ENCODE measurements at regions not wholly inside any gene's neighbourhood (a gene's known extent, or its start where the extent isn't known, plus 50 kb on each side); places are given as distances from the start of the nearest gene placed in this dataset.

DNA sequence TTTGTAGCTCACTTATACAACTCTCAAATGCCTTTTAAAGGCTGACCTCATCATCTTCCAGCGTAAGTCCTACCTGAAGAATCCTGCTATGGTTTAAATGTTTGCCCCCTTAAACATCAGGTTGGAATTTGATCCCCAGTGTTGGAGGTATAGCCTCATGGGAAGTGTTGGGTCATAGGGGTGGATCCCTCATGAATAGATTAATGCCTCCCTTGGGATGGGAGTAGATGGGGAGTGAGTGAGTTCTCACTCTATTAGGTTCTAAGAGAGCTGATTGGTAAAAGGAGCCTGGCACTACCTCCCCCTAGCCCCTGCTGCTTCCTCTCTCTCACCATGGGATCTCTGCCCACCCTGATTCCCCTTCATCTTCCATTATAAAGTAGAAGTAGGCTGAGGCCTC, 285.6 kb downstream of the FZD1 start:
- Histone ChIP-seq H3K4me1 (no peaks in the 10 kb centered on the region), H3K36me3 (no peaks in the 10 kb centered on the region), H3K4me3 (no peak overlapping the region), H3K27ac (no peak overlapping the region), H3K27me3 (no peaks in the 10 kb centered on the region), H3K9me3 (no peaks in the 10 kb centered on the region)
- TF ChIP-seq POLR2A (IDR thresholded peaks at IDR 0.05), result no peak
- TF ChIP-seq, protein P1, sequence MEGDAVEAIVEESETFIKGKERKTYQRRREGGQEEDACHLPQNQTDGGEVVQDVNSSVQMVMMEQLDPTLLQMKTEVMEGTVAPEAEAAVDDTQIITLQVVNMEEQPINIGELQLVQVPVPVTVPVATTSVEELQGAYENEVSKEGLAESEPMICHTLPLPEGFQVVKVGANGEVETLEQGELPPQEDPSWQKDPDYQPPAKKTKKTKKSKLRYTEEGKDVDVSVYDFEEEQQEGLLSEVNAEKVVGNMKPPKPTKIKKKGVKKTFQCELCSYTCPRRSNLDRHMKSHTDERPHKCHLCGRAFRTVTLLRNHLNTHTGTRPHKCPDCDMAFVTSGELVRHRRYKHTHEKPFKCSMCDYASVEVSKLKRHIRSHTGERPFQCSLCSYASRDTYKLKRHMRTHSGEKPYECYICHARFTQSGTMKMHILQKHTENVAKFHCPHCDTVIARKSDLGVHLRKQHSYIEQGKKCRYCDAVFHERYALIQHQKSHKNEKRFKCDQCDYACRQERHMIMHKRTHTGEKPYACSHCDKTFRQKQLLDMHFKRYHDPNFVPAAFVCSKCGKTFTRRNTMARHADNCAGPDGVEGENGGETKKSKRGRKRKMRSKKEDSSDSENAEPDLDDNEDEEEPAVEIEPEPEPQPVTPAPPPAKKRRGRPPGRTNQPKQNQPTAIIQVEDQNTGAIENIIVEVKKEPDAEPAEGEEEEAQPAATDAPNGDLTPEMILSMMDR (IDR thresholded peaks at IDR 0.05 in 4 of 5, conservative IDR thresholded peaks at IDR 0.05 in 1 of 5), result no peak
- ATAC-seq (no peak), DNase-seq (no peak)
- intact Hi-C loops (cut with DNase I; ENCODE audit: low total_unique reads), result no loop called here
- in situ Hi-C loops (cut with MboI; ENCODE audit: low sequenced_read_pairs in 4 of 4), result no loop called here

DNA sequence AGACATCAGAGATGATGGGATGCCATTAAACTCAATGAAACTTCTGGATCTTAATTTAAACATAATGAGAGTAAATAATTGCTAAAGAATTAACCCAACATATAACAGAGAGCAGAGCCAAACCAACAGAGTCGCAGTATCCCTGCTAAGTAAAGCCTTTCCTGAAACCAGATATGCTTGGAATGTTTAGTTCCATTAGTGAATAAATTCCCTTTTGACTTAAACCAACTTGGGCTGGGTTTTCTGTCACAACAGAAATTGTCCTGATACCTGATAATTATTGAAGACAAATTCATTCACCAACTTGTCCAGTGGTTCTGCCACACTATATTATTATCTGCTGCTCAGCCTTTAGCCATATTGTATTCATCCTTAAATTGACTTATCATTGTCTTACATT, 286.7 kb downstream of the FZD1 start:
- no peak overlapping the region for H3K4me3 ChIP-seq
- intact Hi-C loops (cut with DNase I; ENCODE audit: low total_unique reads), result no loop called here
- no peak for DNase-seq

DNA sequence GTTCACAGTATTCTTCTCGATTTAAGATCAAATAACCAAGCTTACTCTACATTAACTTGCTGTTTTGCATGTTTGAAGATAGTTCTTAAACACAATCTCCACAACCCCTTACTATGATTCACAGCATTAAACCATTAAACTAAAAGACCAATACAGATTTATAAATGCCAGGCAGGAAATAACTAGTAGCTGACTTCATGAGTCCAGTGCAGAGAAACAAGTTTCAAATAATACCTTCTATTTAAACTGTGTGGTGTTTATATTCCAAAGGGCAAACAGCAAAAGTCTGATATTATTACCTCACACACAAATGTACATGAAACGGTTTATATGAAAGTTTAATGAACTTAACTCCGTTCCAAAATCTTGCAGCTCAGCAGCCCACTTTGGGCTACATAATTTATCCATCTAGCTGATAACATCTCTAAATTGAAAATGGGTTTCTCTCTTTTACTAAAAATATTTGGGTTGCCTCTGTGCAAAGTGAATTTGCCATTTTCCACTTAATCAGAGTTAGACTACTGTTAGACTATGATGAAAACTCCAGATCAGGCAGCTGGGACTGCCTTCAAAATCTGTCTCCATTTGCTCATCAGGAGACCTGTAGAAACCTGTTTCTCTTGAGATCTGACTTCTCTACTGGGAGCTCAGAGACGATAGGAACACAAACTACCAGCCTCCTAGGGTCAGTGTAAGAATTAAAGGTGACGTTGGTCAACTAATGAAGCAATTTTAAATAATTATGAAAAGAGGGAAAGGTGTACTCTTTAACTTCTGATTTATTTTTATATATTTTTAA, 287.3 kb downstream of the FZD1 start:
- TF ChIP-seq, protein P1 (IDR thresholded peaks at IDR 0.05 in 4 of 5, conservative IDR thresholded peaks at IDR 0.05 in 1 of 5), result no peak
- no peak for TF ChIP-seq POLR2A (IDR thresholded peaks at IDR 0.05)
- no peak overlapping the region for H3K27ac ChIP-seq
- intact Hi-C loops (cut with DNase I; ENCODE audit: low total_unique reads) (no loop called here), in situ Hi-C loops (cut with MboI; ENCODE audit: low sequenced_read_pairs in 4 of 4) (no loop called here)
- no peaks in the 10 kb centered on the region for H3K4me1 ChIP-seq
- no peaks in the 10 kb centered on the region for H3K36me3 ChIP-seq
- H3K4me3 ChIP-seq, result no peak overlapping the region
- ATAC-seq (no peak), DNase-seq (no peak)
- H3K27me3 ChIP-seq, result no peaks in the 10 kb centered on the region
- H3K9me3 ChIP-seq, result no peaks in the 10 kb centered on the region

More for the DNA sequence above, 286.7 kb downstream of the FZD1 start:
- ATAC-seq, result no peak
- in situ Hi-C loops (cut with MboI; ENCODE audit: low sequenced_read_pairs in 4 of 4), result no loop called here
- H3K27me3 ChIP-seq, result no peaks in the 10 kb centered on the region
- H3K9me3 ChIP-seq, result no peaks in the 10 kb centered on the region
- no peak overlapping the region for H3K27ac ChIP-seq
- no peaks in the 10 kb centered on the region for H3K36me3 ChIP-seq
- H3K4me1 ChIP-seq, result no peaks in the 10 kb centered on the region
- TF ChIP-seq POLR2A (IDR thresholded peaks at IDR 0.05), result no peak
- TF ChIP-seq, protein P1 (IDR thresholded peaks at IDR 0.05 in 4 of 5, conservative IDR thresholded peaks at IDR 0.05 in 1 of 5), result no peak

DNA sequence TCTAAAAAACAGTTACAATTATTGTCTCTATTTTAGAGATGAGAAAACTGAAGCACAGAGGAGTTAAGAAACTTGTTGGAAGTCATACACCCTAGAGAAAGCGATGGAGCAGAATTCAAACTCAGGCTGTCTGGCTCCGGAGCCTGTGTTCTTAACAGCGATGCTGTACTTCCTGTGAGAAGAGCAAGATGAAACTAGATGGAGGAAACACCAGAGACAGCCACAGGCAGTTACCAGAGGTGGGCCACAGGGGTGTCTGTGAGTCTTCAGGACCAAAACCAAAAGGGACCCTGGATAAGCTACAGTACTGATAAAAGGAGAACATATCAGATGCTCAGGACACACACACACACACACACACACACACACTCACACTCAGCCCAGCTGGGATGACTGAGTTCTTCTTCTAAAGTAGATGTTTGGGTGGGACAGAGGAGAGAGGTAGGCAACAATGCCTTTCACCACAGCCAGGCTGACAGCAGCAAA, 289.2 kb downstream of the FZD1 start:
- ATAC-seq, result no peak
- H3K27me3 ChIP-seq, result no peaks in the 10 kb centered on the region

More for the DNA sequence above, 289.2 kb downstream of the FZD1 start:
- intact Hi-C loops (cut with DNase I; ENCODE audit: low total_unique reads), result no loop called here
- no peak for TF ChIP-seq POLR2A (IDR thresholded peaks at IDR 0.05)
- TF ChIP-seq, protein P1 (IDR thresholded peaks at IDR 0.05 in 4 of 5, conservative IDR thresholded peaks at IDR 0.05 in 1 of 5), result no peak
- H3K4me3 ChIP-seq, result no peak overlapping the region
- H3K4me1 ChIP-seq, result no peaks in the 10 kb centered on the region
- in situ Hi-C loops (cut with MboI; ENCODE audit: low sequenced_read_pairs in 4 of 4), result no loop called here
- H3K9me3 ChIP-seq, result no peaks in the 10 kb centered on the region
- H3K36me3 ChIP-seq, result no peaks in the 10 kb centered on the region
- H3K27ac ChIP-seq, result no peak overlapping the region
- no peak for DNase-seq
